Body of pancreas (tissue), 4 donors: ENCODE measurements at regions not wholly inside any gene's neighbourhood (a gene's known extent, or its start where the extent isn't known, plus 50 kb on each side); places are given as distances from the start of the nearest gene placed in this dataset.

ENCODE experiments used
- CTCF ChIP-seq, 7 experiments: fragments of 450-650 bp in 4 of 7; fragments of 200-600 bp in 3 of 7; sonication (generic) in 3 of 7; IDR thresholded peaks; one replicate each; pipeline ENCODE4 v1.5.1; 2016 to 2019; ENCODE audit warnings: antibody characterized with exemption in 7 of 7
- POLR2A ChIP-seq, 3 donors: fragments of 450-650 bp; IDR thresholded peaks; one replicate each; pipeline ENCODE4 v1.6.1; 2016; ENCODE audit warnings: antibody characterized with exemption in 3 of 3, mild to moderate bottlenecking in 2 of 3

- TF ChIP-seq CTCF (IDR thresholded peaks at IDR 0.05) = no peak
- no peak for TF ChIP-seq POLR2A (IDR thresholded peaks at IDR 0.05)
These were observed 99.2 kb downstream of the ANKRD10 start for GRCh38 chr13:110815471-110816204.
